ENCODE measurements at regions not wholly inside any gene's neighbourhood (a gene's known extent, or its start where the extent isn't known, plus 50 kb on each side); places are given as distances from the start of the nearest gene placed in this dataset.

DNA sequence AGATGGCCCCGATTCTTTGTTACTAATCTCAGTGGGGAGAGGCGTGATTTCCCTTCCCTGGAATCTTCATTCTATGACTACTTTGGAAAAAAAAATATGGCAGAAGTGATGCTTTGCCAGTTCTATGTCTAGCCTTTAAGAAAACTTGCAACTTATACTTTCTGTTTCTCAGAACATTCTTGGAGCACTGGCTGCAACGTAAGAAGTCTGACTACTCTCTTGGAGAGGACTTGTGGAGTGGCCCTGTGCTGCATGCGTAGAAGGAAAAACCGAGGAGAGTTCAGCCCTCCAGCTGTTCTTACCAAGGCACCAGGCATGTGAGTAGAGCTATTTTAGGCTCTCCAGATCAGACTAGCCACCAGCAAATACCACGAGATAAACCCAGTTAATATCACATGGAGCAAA is 77.6 kb upstream of the STXBP5 start:
- TF ChIP-seq, protein P1, sequence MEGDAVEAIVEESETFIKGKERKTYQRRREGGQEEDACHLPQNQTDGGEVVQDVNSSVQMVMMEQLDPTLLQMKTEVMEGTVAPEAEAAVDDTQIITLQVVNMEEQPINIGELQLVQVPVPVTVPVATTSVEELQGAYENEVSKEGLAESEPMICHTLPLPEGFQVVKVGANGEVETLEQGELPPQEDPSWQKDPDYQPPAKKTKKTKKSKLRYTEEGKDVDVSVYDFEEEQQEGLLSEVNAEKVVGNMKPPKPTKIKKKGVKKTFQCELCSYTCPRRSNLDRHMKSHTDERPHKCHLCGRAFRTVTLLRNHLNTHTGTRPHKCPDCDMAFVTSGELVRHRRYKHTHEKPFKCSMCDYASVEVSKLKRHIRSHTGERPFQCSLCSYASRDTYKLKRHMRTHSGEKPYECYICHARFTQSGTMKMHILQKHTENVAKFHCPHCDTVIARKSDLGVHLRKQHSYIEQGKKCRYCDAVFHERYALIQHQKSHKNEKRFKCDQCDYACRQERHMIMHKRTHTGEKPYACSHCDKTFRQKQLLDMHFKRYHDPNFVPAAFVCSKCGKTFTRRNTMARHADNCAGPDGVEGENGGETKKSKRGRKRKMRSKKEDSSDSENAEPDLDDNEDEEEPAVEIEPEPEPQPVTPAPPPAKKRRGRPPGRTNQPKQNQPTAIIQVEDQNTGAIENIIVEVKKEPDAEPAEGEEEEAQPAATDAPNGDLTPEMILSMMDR (IDR thresholded peaks at IDR 0.05): no peak
- TF ChIP-seq EP300 (IDR thresholded peaks at IDR 0.05): no peak
- TF ChIP-seq POLR2A (IDR thresholded peaks at IDR 0.05): no peak
- no peak overlapping the region for H3K4me3 ChIP-seq
- H3K27me3 ChIP-seq: no peaks in the 10 kb centered on the region
- 78 to 82% methylated on average over 6 of the region's 6 CpGs for WGBS, 2 donors
- no peaks in the 10 kb centered on the region for H3K36me3 ChIP-seq
- H3K9me3 ChIP-seq: no peaks in the 10 kb centered on the region
- DNase-seq (ENCODE audit: low spot score in 2 of 2): no peak
- H3K27ac ChIP-seq: no peak overlapping the region
- H3K4me1 ChIP-seq: no peaks in the 10 kb centered on the region

DNA sequence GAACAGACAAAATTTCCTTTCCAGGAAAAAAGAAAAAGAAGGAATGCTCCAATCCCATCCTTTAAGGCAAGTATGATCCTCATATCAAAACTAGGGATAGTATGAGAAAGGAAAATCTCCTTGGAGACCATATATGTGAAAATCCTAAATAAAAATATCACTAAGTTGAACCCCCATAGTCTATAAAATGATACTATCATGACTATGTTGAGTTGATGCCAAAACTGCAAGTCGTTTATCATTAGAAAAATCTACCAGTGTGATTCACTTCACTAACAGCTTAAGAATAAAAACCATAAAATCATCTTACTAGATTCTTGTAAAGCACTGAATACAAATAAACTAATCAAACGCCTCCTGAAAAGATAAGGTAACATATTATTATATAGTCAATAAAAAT is 76.6 kb upstream of the STXBP5 start:
- Histone ChIP-seq H3K27ac (no peak overlapping the region), H3K27me3 (no peaks in the 10 kb centered on the region), H3K9me3 (no peaks in the 10 kb centered on the region), H3K4me1 (no peaks in the 10 kb centered on the region), H3K36me3 (no peaks in the 10 kb centered on the region), H3K4me3 (no peak overlapping the region)
- no peak for DNase-seq (ENCODE audit: low spot score in 2 of 2)
- WGBS, 2 donors: 75 to 78% methylated on average over 2 of the region's 2 CpGs
- TF ChIP-seq, protein P1 (IDR thresholded peaks at IDR 0.05): no peak
- TF ChIP-seq POLR2A (IDR thresholded peaks at IDR 0.05) (no peak), EP300 (IDR thresholded peaks at IDR 0.05) (no peak)

DNA sequence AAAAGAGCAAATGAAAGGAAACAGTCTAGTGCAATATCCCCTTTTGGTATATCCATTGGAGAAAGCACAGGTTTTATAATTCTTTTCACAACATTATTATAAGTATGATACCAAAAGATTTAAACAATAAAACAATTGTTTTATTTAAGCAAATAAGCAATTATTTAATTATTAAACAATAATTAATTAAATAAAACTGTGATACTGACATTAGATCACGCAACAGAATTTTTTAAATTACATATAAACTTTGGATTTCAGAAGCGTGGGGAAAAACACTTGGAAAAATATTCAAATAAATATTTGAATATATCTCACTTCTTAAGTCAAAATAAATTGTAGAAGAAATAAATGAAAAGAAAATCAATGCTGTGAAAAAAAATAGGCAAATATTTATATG is 76.2 kb upstream of the STXBP5 start:
- H3K27me3 ChIP-seq: no peaks in the 10 kb centered on the region
- H3K36me3 ChIP-seq: no peaks in the 10 kb centered on the region
- H3K4me3 ChIP-seq: no peak overlapping the region
- H3K27ac ChIP-seq: no peak overlapping the region
- WGBS, 2 donors: 96 to 98% methylated on average over 2 of the region's 2 CpGs
- DNase-seq (ENCODE audit: low spot score in 2 of 2): no peak
- no peaks in the 10 kb centered on the region for H3K4me1 ChIP-seq
- TF ChIP-seq POLR2A (IDR thresholded peaks at IDR 0.05): no peak
- no peak for TF ChIP-seq EP300 (IDR thresholded peaks at IDR 0.05)
- TF ChIP-seq, protein P1 (IDR thresholded peaks at IDR 0.05): no peak
- no peaks in the 10 kb centered on the region for H3K9me3 ChIP-seq

DNA sequence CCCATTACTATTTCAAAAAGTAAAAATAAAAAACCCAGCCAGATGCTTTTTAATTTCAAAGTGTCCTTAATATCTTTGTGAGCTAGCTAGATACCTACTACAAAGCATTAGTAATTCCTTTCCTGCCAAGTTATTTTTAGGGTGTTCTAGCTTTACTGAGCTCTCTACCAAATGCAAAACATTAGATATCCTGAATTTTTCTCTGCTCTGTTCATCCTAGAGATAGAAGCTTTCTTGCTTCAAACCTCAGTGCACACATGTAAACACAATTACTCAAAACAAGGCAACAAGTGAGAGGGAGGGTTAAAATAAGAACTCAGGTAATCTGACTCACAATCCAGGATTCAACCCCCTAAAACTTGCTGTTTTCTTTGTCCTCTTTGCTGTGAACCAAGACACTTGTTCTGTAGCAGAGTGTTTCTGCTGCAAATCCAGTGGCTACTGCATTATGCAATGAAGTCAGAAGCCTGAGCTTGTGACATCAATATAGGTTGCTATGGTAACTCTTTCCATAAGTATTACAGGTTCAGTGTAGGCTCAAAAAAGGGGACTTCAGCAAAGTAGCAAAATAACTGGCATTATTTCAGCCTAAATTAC is 72.6 kb upstream of the STXBP5 start:
- no peaks in the 10 kb centered on the region for H3K36me3 ChIP-seq
- H3K9me3 ChIP-seq: no peaks in the 10 kb centered on the region
- no peak overlapping the region for H3K4me3 ChIP-seq
- H3K27me3 ChIP-seq: no peaks in the 10 kb centered on the region
- DNase-seq (ENCODE audit: low spot score in 2 of 2): no peak
- H3K27ac ChIP-seq: no peak overlapping the region
- H3K4me1 ChIP-seq: no peaks in the 10 kb centered on the region
- TF ChIP-seq, protein P1 (IDR thresholded peaks at IDR 0.05): no peak
- TF ChIP-seq EP300 (IDR thresholded peaks at IDR 0.05) (no peak), POLR2A (IDR thresholded peaks at IDR 0.05) (no peak)

DNA sequence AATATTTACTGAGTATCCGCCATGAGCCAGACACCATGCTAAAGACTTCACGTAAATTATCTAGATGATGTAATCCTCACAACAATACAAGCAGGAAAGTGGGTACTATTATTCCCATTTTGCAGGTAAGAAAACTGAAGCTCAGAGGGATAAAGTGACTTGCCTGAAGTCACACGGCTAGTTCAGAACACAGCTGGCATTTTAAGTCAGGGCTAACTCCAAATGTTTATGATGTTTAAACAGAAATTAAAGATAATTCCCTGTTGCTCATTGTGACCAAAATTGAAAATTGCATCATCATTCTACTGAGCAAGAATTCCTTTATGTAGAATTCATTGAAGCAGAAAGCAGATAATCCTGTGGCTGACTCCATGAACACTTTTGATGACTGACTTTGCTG is 71.3 kb upstream of the STXBP5 start:
- 87 to 92% methylated on average over 3 of the region's 3 CpGs for WGBS, 2 donors
- no peaks in the 10 kb centered on the region for H3K36me3 ChIP-seq
- H3K9me3 ChIP-seq: no peaks in the 10 kb centered on the region
- DNase-seq (ENCODE audit: low spot score in 2 of 2): no peak
- TF ChIP-seq, protein P1 (IDR thresholded peaks at IDR 0.05): no peak
- TF ChIP-seq EP300 (IDR thresholded peaks at IDR 0.05) (no peak), POLR2A (IDR thresholded peaks at IDR 0.05) (no peak)
- no peak overlapping the region for H3K27ac ChIP-seq
- H3K27me3 ChIP-seq: no peaks in the 10 kb centered on the region
- H3K4me3 ChIP-seq: no peak overlapping the region
- H3K4me1 ChIP-seq: no peaks in the 10 kb centered on the region
